ENCODE measurements at regions not wholly inside any gene's neighbourhood (a gene's known extent, or its start where the extent isn't known, plus 50 kb on each side); places are given as distances from the start of the nearest gene placed in this dataset.

GRCh38 chr1:58262702-58263101 is 283.8 kb downstream of the OMA1 start:
- no peak for TF ChIP-seq CTCF (IDR thresholded peaks at IDR 0.05; ENCODE audit: low read length, missing control alignments)
- no peak overlapping the region for H3K4me3 ChIP-seq (replicated peaks; ENCODE audit: low read depth, low read length)
- DNase-seq (ENCODE audit: low read depth): no peak

- no peak overlapping the region for H3K4me3 ChIP-seq (replicated peaks; ENCODE audit: low read depth, low read length)
- DNase-seq (ENCODE audit: low read depth): no peak
- TF ChIP-seq CTCF (IDR thresholded peaks at IDR 0.05; ENCODE audit: low read length, missing control alignments): no peak
Observed at GRCh38 chr1:58258082-58258481, 288.4 kb downstream of the OMA1 start.

- no peak overlapping the region for H3K4me3 ChIP-seq (replicated peaks; ENCODE audit: low read depth, low read length)
- no peak for TF ChIP-seq CTCF (IDR thresholded peaks at IDR 0.05; ENCODE audit: low read length, missing control alignments)
- no peak for DNase-seq (ENCODE audit: low read depth)
Observed at GRCh38 chr1:58257003-58257402, 289.5 kb downstream of the OMA1 start.

GRCh38 chr1:58256546-58256945 is 290.0 kb downstream of the OMA1 start:
- no peak for TF ChIP-seq CTCF (IDR thresholded peaks at IDR 0.05; ENCODE audit: low read length, missing control alignments)
- H3K4me3 ChIP-seq (replicated peaks; ENCODE audit: low read depth, low read length): no peak overlapping the region
- no peak for DNase-seq (ENCODE audit: low read depth)

- no peak overlapping the region for H3K4me3 ChIP-seq (replicated peaks; ENCODE audit: low read depth, low read length)
- DNase-seq (ENCODE audit: low read depth): no peak
- TF ChIP-seq CTCF (IDR thresholded peaks at IDR 0.05; ENCODE audit: low read length, missing control alignments): no peak
Observed at GRCh38 chr1:58256041-58256440, 290.5 kb downstream of the OMA1 start.

- no peak for DNase-seq (ENCODE audit: low read depth)
- H3K4me3 ChIP-seq (replicated peaks; ENCODE audit: low read depth, low read length): no peak overlapping the region
- TF ChIP-seq CTCF (IDR thresholded peaks at IDR 0.05; ENCODE audit: low read length, missing control alignments): no peak
Observed at GRCh38 chr1:58255192-58255591, 291.3 kb downstream of the OMA1 start.

- peak; percentile 4 for DNase-seq (ENCODE audit: low read depth)
- peak; percentile 15 for TF ChIP-seq CTCF (IDR thresholded peaks at IDR 0.05; ENCODE audit: low read length, missing control alignments)
- H3K4me3 ChIP-seq (replicated peaks; ENCODE audit: low read depth, low read length): no peak overlapping the region
Observed at GRCh38 chr1:58251430-58252073, 295.0 kb downstream of the OMA1 start.
